NCI-H526 (cell line): ENCODE measurements at regions not wholly inside any gene's neighbourhood (a gene's known extent, or its start where the extent isn't known, plus 50 kb on each side); places are given as distances from the start of the nearest gene placed in this dataset.
"Not testable (repeated sequence)": the region's sequence is repeated elsewhere in the genome, so short reads cannot be mapped to it uniquely, and the experiment has no call there.

Experiments used
- DNase-seq, 2 experiments: peaks; one replicate each; lab custom pipeline; 2025; lab: John Stamatoyannopoulos, UW

- not testable (repeated sequence) for DNase-seq
Observed at GRCh38 chr16:5159537-5159936, 61.9 kb upstream of the EEF2KMT start.

- DNase-seq = no peak
Observed at GRCh38 chr16:5158494-5158893, 60.9 kb upstream of the EEF2KMT start.

- not testable (repeated sequence) for DNase-seq
Observed at GRCh38 chr16:5156486-5156885, 58.9 kb upstream of the EEF2KMT start.

- not testable (repeated sequence) for DNase-seq
Observed at GRCh38 chr16:5154006-5154405, 56.4 kb upstream of the EEF2KMT start.

GRCh38 chr16:5151409-5151808 is 53.8 kb upstream of the EEF2KMT start:
- DNase-seq = not testable (repeated sequence)
